Neural progenitor cell (in vitro differentiated cells): ENCODE measurements at regions not wholly inside any gene's neighbourhood (a gene's known extent, or its start where the extent isn't known, plus 50 kb on each side); places are given as distances from the start of the nearest gene placed in this dataset.
A peak's percentile ranks its signal among the peaks of the same experiment; 100 is the strongest.

Experiments used
- DNase-seq: peaks from one replicate; pipeline ENCODE4 v3.0.0-alpha.2; 2016; ENCODE audit warnings: low spot score
- H2AFZ ChIP-seq: fragments of 200-600 bp; sonication (generic); replicated peaks from 2 replicates; pipeline ENCODE4 v1.6.1; 2016; ENCODE audit warnings: antibody characterized with exemption
- H3F3A ChIP-seq: fragments of 200-600 bp; sonication (generic); 2 replicates; pipeline ENCODE4 v1.6.1; 2016; ENCODE audit warnings: antibody characterized with exemption, low read depth
- H3K27ac ChIP-seq: fragments of 200-600 bp; sonication (generic); 2 replicates; pipeline ENCODE4 v1.5.1; 2016; ENCODE audit warnings: mild to moderate bottlenecking
- H3K27me3 ChIP-seq: fragments of 200-600 bp; sonication (generic); 2 replicates; pipeline ENCODE4 v1.6.1; 2016; ENCODE audit warnings: mild to moderate bottlenecking, moderate library complexity
- H3K36me3 ChIP-seq: fragments of 200-600 bp; sonication (generic); 2 replicates; pipeline ENCODE4 v1.5.1; 2016
- H3K4me1 ChIP-seq: fragments of 200-600 bp; sonication (generic); 2 replicates; pipeline ENCODE4 v1.6.1; 2016; ENCODE audit warnings: mixed run types
- H3K4me2 ChIP-seq: fragments of 200-600 bp; sonication (generic); 2 replicates; pipeline ENCODE4 v1.6.1; 2016
- H3K4me3 ChIP-seq: fragments of 200-600 bp; sonication (generic); 2 replicates; pipeline ENCODE4 v1.5.1; 2016
- H3K79me2 ChIP-seq: fragments of 200-600 bp; sonication (generic); 2 replicates; pipeline ENCODE4 v1.6.1; 2016; ENCODE audit warnings: low read depth
- H3K9ac ChIP-seq: fragments of 200-600 bp; sonication (generic); 2 replicates; pipeline ENCODE4 v1.6.1; 2016
- H3K9me3 ChIP-seq: fragments of 200-600 bp; sonication (generic); 2 replicates; pipeline ENCODE4 v1.5.1; 2016; ENCODE audit warnings: low read depth
- H4K20me1 ChIP-seq: fragments of 200-600 bp; sonication (generic); 2 replicates; pipeline ENCODE4 v1.6.1; 2016; ENCODE audit warnings: low read depth
- H3K27ac Mint-ChIP-seq: 3 replicates; pipeline ENCODE4 v1.8.0; 2021; ENCODE audit warnings: mixed read lengths
- H3K27me3 Mint-ChIP-seq: 2 replicates; pipeline ENCODE4 v1.8.0; 2022; ENCODE audit warnings: low read depth, mild to moderate bottlenecking, inconsistent platforms, moderate library complexity, mixed read lengths; ENCODE audit not compliant: insufficient read depth
- H3K36me3 Mint-ChIP-seq: 3 replicates; pipeline ENCODE4 v1.8.0; 2021; ENCODE audit warnings: mixed read lengths
- H3K4me1 Mint-ChIP-seq: 3 replicates; pipeline ENCODE4 v1.8.0; 2021; ENCODE audit warnings: mixed read lengths
- H3K4me3 Mint-ChIP-seq: 3 replicates; pipeline ENCODE4 v1.8.0; 2021; ENCODE audit warnings: mild to moderate bottlenecking, moderate library complexity, mixed read lengths
- H3K9me3 Mint-ChIP-seq: 3 replicates; pipeline ENCODE4 v1.8.0; 2020; ENCODE audit warnings: mixed read lengths
- CTCF ChIP-seq: fragments of 200-600 bp; sonication (generic); IDR thresholded peaks from 2 replicates; pipeline ENCODE4 v1.5.1; 2017; ENCODE audit warnings: antibody characterized with exemption, mild to moderate bottlenecking
- EZH2 ChIP-seq: fragments of 200-600 bp; sonication (generic); IDR thresholded peaks from 2 replicates; pipeline ENCODE4 v1.6.1; 2017; ENCODE audit warnings: antibody characterized with exemption, mild to moderate bottlenecking, moderate library complexity
- EZH2phosphoT487 ChIP-seq: fragments of 200-600 bp; sonication (generic); IDR thresholded peaks from 2 replicates; pipeline ENCODE4 v1.6.1; 2017; ENCODE audit warnings: antibody characterized with exemption

GRCh38 chr2:15096873-15097272 is 464.3 kb downstream of the NBAS start:
- Mint-ChIP-seq H3K4me1 (peaks cover 19% of the 10 kb centered on the region), H3K9me3 (peaks cover 4% of the 10 kb centered on the region), H3K36me3 (no peaks in the 10 kb centered on the region), H3K4me3 (no peak overlapping the region), H3K27ac (no peak overlapping the region), H3K27me3 (peaks cover 2% of the 10 kb centered on the region)
- Histone ChIP-seq H3F3A (no peaks in the 10 kb centered on the region), H3K27ac (no peak overlapping the region), H3K79me2 (no peaks in the 10 kb centered on the region), H3K4me2 (no peak overlapping the region), H3K4me1 (peaks cover 3% of the 10 kb centered on the region), H2AFZ (no peak overlapping the region), H3K36me3 (no peaks in the 10 kb centered on the region), H3K4me3 (no peak overlapping the region), H3K9ac (no peak overlapping the region), H4K20me1 (no peaks in the 10 kb centered on the region), H3K27me3 (no peaks in the 10 kb centered on the region), H3K9me3 (no peaks in the 10 kb centered on the region)
- no peak for DNase-seq
- TF ChIP-seq EZH2: no peak
- no peak for TF ChIP-seq EZH2phosphoT487
- TF ChIP-seq CTCF: no peak

GRCh38 chr2:15107137-15107536 is 454.0 kb downstream of the NBAS start:
- TF ChIP-seq CTCF: no peak
- TF ChIP-seq EZH2: no peak
- TF ChIP-seq EZH2phosphoT487: no peak
- H3K36me3 Mint-ChIP-seq: peaks cover 5% of the 10 kb centered on the region
- H3K27me3 Mint-ChIP-seq: peaks cover 6% of the 10 kb centered on the region
- no peaks in the 10 kb centered on the region for H3K79me2 ChIP-seq
- DNase-seq: no peak
- peaks cover 2% of the 10 kb centered on the region for H3K36me3 ChIP-seq
- H3F3A ChIP-seq: no peaks in the 10 kb centered on the region
- no peak overlapping the region for H3K27ac Mint-ChIP-seq
- no peak overlapping the region for H3K27ac ChIP-seq
- no peaks in the 10 kb centered on the region for H3K4me1 Mint-ChIP-seq
- peaks cover 18% of the 10 kb centered on the region for H3K9me3 Mint-ChIP-seq
- peaks cover 3% of the 10 kb centered on the region for H3K9me3 ChIP-seq
- H4K20me1 ChIP-seq: no peaks in the 10 kb centered on the region
- H3K4me1 ChIP-seq: no peaks in the 10 kb centered on the region
- no peaks in the 10 kb centered on the region for H3K27me3 ChIP-seq
- no peak overlapping the region for H3K4me3 ChIP-seq
- H3K4me3 Mint-ChIP-seq: no peak overlapping the region
- H3K9ac ChIP-seq: no peak overlapping the region
- no peak overlapping the region for H3K4me2 ChIP-seq
- H2AFZ ChIP-seq: no peak overlapping the region

- H3K79me2 ChIP-seq: no peaks in the 10 kb centered on the region
- H3K27ac Mint-ChIP-seq: no peak overlapping the region
- no peaks in the 10 kb centered on the region for H3F3A ChIP-seq
- H3K4me1 ChIP-seq: no peaks in the 10 kb centered on the region
- peaks cover 12% of the 10 kb centered on the region for H3K9me3 ChIP-seq
- no peak overlapping the region for H2AFZ ChIP-seq
- no peak overlapping the region for H3K27ac ChIP-seq
- H3K4me3 Mint-ChIP-seq: no peak overlapping the region
- H3K9ac ChIP-seq: no peak overlapping the region
- H3K4me1 Mint-ChIP-seq: no peaks in the 10 kb centered on the region
- DNase-seq: no peak
- no peaks in the 10 kb centered on the region for H3K27me3 ChIP-seq
- H4K20me1 ChIP-seq: no peaks in the 10 kb centered on the region
- H3K4me2 ChIP-seq: no peak overlapping the region
- TF ChIP-seq CTCF (no peak), EZH2phosphoT487 (no peak), EZH2 (no peak)
- peaks cover 33% of the 10 kb centered on the region for H3K9me3 Mint-ChIP-seq
- peaks cover 8% of the 10 kb centered on the region for H3K27me3 Mint-ChIP-seq
- H3K36me3 Mint-ChIP-seq: peaks cover 5% of the 10 kb centered on the region
- H3K4me3 ChIP-seq: no peak overlapping the region
- peaks cover 5% of the 10 kb centered on the region for H3K36me3 ChIP-seq
Measured at GRCh38 chr2:15111718-15112117, 449.4 kb downstream of the NBAS start.

GRCh38 chr2:15112216-15112615 is 448.9 kb downstream of the NBAS start:
- H2AFZ ChIP-seq: no peak overlapping the region
- no peak overlapping the region for H3K9ac ChIP-seq
- no peaks in the 10 kb centered on the region for H3K4me1 Mint-ChIP-seq
- no peaks in the 10 kb centered on the region for H3K79me2 ChIP-seq
- peaks cover 10% of the 10 kb centered on the region for H3K27me3 Mint-ChIP-seq
- H3K4me3 Mint-ChIP-seq: peak overlapping the region; percentile 18
- peaks cover 34% of the 10 kb centered on the region for H3K9me3 Mint-ChIP-seq
- no peak overlapping the region for H3K4me2 ChIP-seq
- no peaks in the 10 kb centered on the region for H3F3A ChIP-seq
- H3K36me3 Mint-ChIP-seq: peaks cover 5% of the 10 kb centered on the region
- H3K4me1 ChIP-seq: no peaks in the 10 kb centered on the region
- H3K27me3 ChIP-seq: no peaks in the 10 kb centered on the region
- H3K27ac ChIP-seq: no peak overlapping the region
- H3K27ac Mint-ChIP-seq: no peak overlapping the region
- no peaks in the 10 kb centered on the region for H4K20me1 ChIP-seq
- peaks cover 12% of the 10 kb centered on the region for H3K9me3 ChIP-seq
- DNase-seq: peak; percentile 41
- TF ChIP-seq CTCF (no peak), EZH2 (no peak), EZH2phosphoT487 (no peak)
- peaks cover 5% of the 10 kb centered on the region for H3K36me3 ChIP-seq
- no peak overlapping the region for H3K4me3 ChIP-seq
